Vagina (tissue), 2 donors: ENCODE measurements at regions not wholly inside any gene's neighbourhood (a gene's known extent, or its start where the extent isn't known, plus 50 kb on each side); places are given as distances from the start of the nearest gene placed in this dataset.

ENCODE experiments used
- DNase-seq, 2 donors: peaks; one replicate each; pipeline ENCODE4 v3.0.0-alpha.2; 2017; ENCODE audit errors: extremely low spot score in 2 of 2
- H3K27ac ChIP-seq: fragments of 200-600 bp; sonication (generic); one replicate; pipeline ENCODE4 v1.5.1; 2019
- H3K27me3 ChIP-seq: fragments of 200-600 bp; sonication (generic); one replicate; pipeline ENCODE4 v1.5.1; 2019
- H3K36me3 ChIP-seq, 2 donors: fragments of 200-600 bp; sonication (generic); one replicate each; pipeline ENCODE4 v1.5.1; 2017 to 2019
- H3K4me1 ChIP-seq: fragments of 200-600 bp; sonication (generic); one replicate; pipeline ENCODE4 v1.5.1; 2019
- H3K4me3 ChIP-seq, 2 donors: fragments of 200-600 bp; sonication (generic); 1 replicate in 1 of 2; 2 replicates in 1 of 2; pipeline ENCODE4 v1.5.1; 2016 to 2019
- H3K9me3 ChIP-seq: fragments of 200-600 bp; sonication (generic); one replicate; pipeline ENCODE4 v1.5.1; 2019
- CTCF ChIP-seq, 3 experiments: fragments of 450-650 bp in 2 of 3; fragments of 200-600 bp in 1 of 3; sonication (generic) in 1 of 3; IDR thresholded peaks; one replicate each; pipeline ENCODE4 v1.5.1; 2017 to 2019; ENCODE audit warnings: antibody characterized with exemption in 3 of 3, mild to moderate bottlenecking in 2 of 3, moderate library complexity in 2 of 3
- POLR2A ChIP-seq, 2 donors: fragments of 450-650 bp; IDR thresholded peaks; one replicate each; pipeline ENCODE4 v1.6.1; 2017; ENCODE audit warnings: antibody characterized with exemption in 2 of 2, mild to moderate bottlenecking in 2 of 2, moderate library complexity in 2 of 2
- POLR2AphosphoS5 ChIP-seq, 2 donors: sonication (generic); formaldehyde crosslinking; IDR thresholded peaks; one replicate each; pipeline ENCODE4 v1.9.0; 2017; ENCODE audit warnings: antibody characterized with exemption in 2 of 2, mild to moderate bottlenecking in 2 of 2, low read depth in 1 of 2; ENCODE audit not compliant: insufficient read depth in 1 of 2
- intact Hi-C: fragments of 100-400 bp; cut with DNase I; formaldehyde crosslinking; loops from one replicate; pipeline ENCODE4 v1.15.1; 2023

GRCh38 chr2:66682476-66682875 lies 247.6 kb downstream of the MEIS1 start:
- H3K27me3 ChIP-seq = no peaks in the 10 kb centered on the region
- no peak for TF ChIP-seq POLR2A (IDR thresholded peaks at IDR 0.05)
- no peak for TF ChIP-seq CTCF (IDR thresholded peaks at IDR 0.05)
- TF ChIP-seq POLR2AphosphoS5 (IDR thresholded peaks at IDR 0.05; ENCODE audit: insufficient read depth in 1 of 2, low read depth in 1 of 2) = no peak
- no peaks in the 10 kb centered on the region for H3K9me3 ChIP-seq
- H3K4me1 ChIP-seq = no peaks in the 10 kb centered on the region
- no peaks in the 10 kb centered on the region for H3K36me3 ChIP-seq
- peak overlapping the region; percentile 9 for H3K27ac ChIP-seq
- H3K4me3 ChIP-seq = no peak overlapping the region
- intact Hi-C loops = no loop called here
- DNase-seq = no peak

- Histone ChIP-seq H3K4me3 (no peak overlapping the region), H3K27ac (peak overlapping the region; percentile 9), H3K4me1 (no peaks in the 10 kb centered on the region), H3K27me3 (no peaks in the 10 kb centered on the region), H3K36me3 (no peaks in the 10 kb centered on the region), H3K9me3 (no peaks in the 10 kb centered on the region)
- intact Hi-C loops = no loop called here
- DNase-seq = no peak
- TF ChIP-seq POLR2A (IDR thresholded peaks at IDR 0.05) (no peak), CTCF (IDR thresholded peaks at IDR 0.05) (no peak), POLR2AphosphoS5 (IDR thresholded peaks at IDR 0.05; ENCODE audit: insufficient read depth in 1 of 2, low read depth in 1 of 2) (no peak)
Observed at GRCh38 chr2:66683064-66683463, 248.1 kb downstream of the MEIS1 start.

- intact Hi-C loops = no loop called here
- no peak for DNase-seq
- Histone ChIP-seq H3K27ac (peak overlapping the region; percentile 9), H3K4me3 (no peak overlapping the region), H3K9me3 (no peaks in the 10 kb centered on the region), H3K36me3 (no peaks in the 10 kb centered on the region), H3K4me1 (no peaks in the 10 kb centered on the region), H3K27me3 (no peaks in the 10 kb centered on the region)
- no peak for TF ChIP-seq CTCF (IDR thresholded peaks at IDR 0.05)
- TF ChIP-seq POLR2AphosphoS5 (IDR thresholded peaks at IDR 0.05; ENCODE audit: insufficient read depth in 1 of 2, low read depth in 1 of 2) = no peak
- TF ChIP-seq POLR2A (IDR thresholded peaks at IDR 0.05) = no peak
Observed at GRCh38 chr2:66683599-66683998, 248.7 kb downstream of the MEIS1 start.

GRCh38 chr2:66684289-66684688 lies 249.4 kb downstream of the MEIS1 start:
- Histone ChIP-seq H3K27ac (no peak overlapping the region), H3K4me1 (no peaks in the 10 kb centered on the region)
- intact Hi-C loops = no loop called here

GRCh38 chr2:66686755-66687154 lies 251.8 kb downstream of the MEIS1 start:
- DNase-seq = no peak
- no peaks in the 10 kb centered on the region for H3K9me3 ChIP-seq
- no peak overlapping the region for H3K27ac ChIP-seq
- no peaks in the 10 kb centered on the region for H3K27me3 ChIP-seq
- H3K4me3 ChIP-seq = no peak overlapping the region
- no peaks in the 10 kb centered on the region for H3K36me3 ChIP-seq
- intact Hi-C loops = no loop called here
- TF ChIP-seq POLR2AphosphoS5 (IDR thresholded peaks at IDR 0.05; ENCODE audit: insufficient read depth in 1 of 2, low read depth in 1 of 2) (no peak), POLR2A (IDR thresholded peaks at IDR 0.05) (no peak), CTCF (IDR thresholded peaks at IDR 0.05) (no peak)
- no peaks in the 10 kb centered on the region for H3K4me1 ChIP-seq

More at GRCh38 chr2:66684289-66684688, 249.4 kb downstream of the MEIS1 start:
- Histone ChIP-seq H3K9me3 (no peaks in the 10 kb centered on the region), H3K27me3 (no peaks in the 10 kb centered on the region), H3K36me3 (no peaks in the 10 kb centered on the region), H3K4me3 (no peak overlapping the region)
- TF ChIP-seq CTCF (IDR thresholded peaks at IDR 0.05) = no peak
- no peak for TF ChIP-seq POLR2AphosphoS5 (IDR thresholded peaks at IDR 0.05; ENCODE audit: insufficient read depth in 1 of 2, low read depth in 1 of 2)
- TF ChIP-seq POLR2A (IDR thresholded peaks at IDR 0.05) = no peak
- no peak for DNase-seq
